ENCODE measurements at regions not wholly inside any gene's neighbourhood (a gene's known extent, or its start where the extent isn't known, plus 50 kb on each side); places are given as distances from the start of the nearest gene placed in this dataset.

DNA sequence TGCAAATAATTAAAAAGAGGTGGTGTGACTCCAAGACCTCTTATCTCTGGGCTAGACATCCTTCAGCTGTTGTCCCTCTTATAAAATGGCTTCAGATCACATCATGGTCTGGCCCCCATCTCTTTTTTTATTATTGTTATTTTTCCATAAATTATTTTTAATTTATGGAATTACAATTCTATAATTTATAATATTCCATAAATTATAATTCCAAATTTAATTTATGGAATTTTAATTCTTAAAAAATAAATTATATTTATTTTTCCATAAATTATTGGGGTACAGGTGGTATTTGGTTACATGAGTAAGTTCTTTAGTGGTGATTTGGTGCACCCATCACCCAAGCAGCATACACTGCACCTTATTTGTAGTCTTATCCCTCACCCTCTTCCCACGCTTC is 65.9 kb upstream of the GJA5 start:
- no peak for TF ChIP-seq POLR2A (IDR thresholded peaks at IDR 0.05; ENCODE audit: low read depth)
- TF ChIP-seq, protein P1, sequence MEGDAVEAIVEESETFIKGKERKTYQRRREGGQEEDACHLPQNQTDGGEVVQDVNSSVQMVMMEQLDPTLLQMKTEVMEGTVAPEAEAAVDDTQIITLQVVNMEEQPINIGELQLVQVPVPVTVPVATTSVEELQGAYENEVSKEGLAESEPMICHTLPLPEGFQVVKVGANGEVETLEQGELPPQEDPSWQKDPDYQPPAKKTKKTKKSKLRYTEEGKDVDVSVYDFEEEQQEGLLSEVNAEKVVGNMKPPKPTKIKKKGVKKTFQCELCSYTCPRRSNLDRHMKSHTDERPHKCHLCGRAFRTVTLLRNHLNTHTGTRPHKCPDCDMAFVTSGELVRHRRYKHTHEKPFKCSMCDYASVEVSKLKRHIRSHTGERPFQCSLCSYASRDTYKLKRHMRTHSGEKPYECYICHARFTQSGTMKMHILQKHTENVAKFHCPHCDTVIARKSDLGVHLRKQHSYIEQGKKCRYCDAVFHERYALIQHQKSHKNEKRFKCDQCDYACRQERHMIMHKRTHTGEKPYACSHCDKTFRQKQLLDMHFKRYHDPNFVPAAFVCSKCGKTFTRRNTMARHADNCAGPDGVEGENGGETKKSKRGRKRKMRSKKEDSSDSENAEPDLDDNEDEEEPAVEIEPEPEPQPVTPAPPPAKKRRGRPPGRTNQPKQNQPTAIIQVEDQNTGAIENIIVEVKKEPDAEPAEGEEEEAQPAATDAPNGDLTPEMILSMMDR (IDR thresholded peaks at IDR 0.05) = no peak
- no peak for TF ChIP-seq EP300 (IDR thresholded peaks at IDR 0.05)

All from esophagus muscularis mucosa (tissue), 4 donors.